ENCODE measurements at regions not wholly inside any gene's neighbourhood (a gene's known extent, or its start where the extent isn't known, plus 50 kb on each side); places are given as distances from the start of the nearest gene placed in this dataset.
A peak's percentile ranks its signal among the peaks of the same experiment; 100 is the strongest.

- TF ChIP-seq CTCF (IDR thresholded peaks at IDR 0.05; ENCODE audit: extremely low read depth, missing control alignments) = no peak
- DNase-seq (ENCODE audit: low spot score) = no peak
Measured at GRCh38 chr3:177995381-177996085, 540.7 kb upstream of the KCNMB2 start.

- peak; percentile 13 for DNase-seq (ENCODE audit: low spot score)
Measured at GRCh38 chr3:178001670-178002101, 534.5 kb upstream of the KCNMB2 start.

GRCh38 chr3:178002113-178002512, 534.1 kb upstream of the KCNMB2 start:
- no peak for DNase-seq (ENCODE audit: low spot score)
- TF ChIP-seq CTCF (IDR thresholded peaks at IDR 0.05; ENCODE audit: extremely low read depth, missing control alignments) = no peak

More at GRCh38 chr3:178001670-178002101, 534.5 kb upstream of the KCNMB2 start:
- TF ChIP-seq CTCF (IDR thresholded peaks at IDR 0.05; ENCODE audit: extremely low read depth, missing control alignments) = no peak

GRCh38 chr3:178003756-178004155, 532.5 kb upstream of the KCNMB2 start:
- DNase-seq (ENCODE audit: low spot score) = no peak
- no peak for TF ChIP-seq CTCF (IDR thresholded peaks at IDR 0.05; ENCODE audit: extremely low read depth, missing control alignments)

- DNase-seq (ENCODE audit: low spot score) = no peak
- TF ChIP-seq CTCF (IDR thresholded peaks at IDR 0.05; ENCODE audit: extremely low read depth, missing control alignments) = no peak
Measured at GRCh38 chr3:178005961-178006360, 530.3 kb upstream of the KCNMB2 start.

GRCh38 chr3:178010306-178010705, 525.9 kb upstream of the KCNMB2 start:
- no peak for DNase-seq (ENCODE audit: low spot score)
- no peak for TF ChIP-seq CTCF (IDR thresholded peaks at IDR 0.05; ENCODE audit: extremely low read depth, missing control alignments)

- TF ChIP-seq CTCF (IDR thresholded peaks at IDR 0.05; ENCODE audit: extremely low read depth, missing control alignments) = no peak
- DNase-seq (ENCODE audit: low spot score) = no peak
Measured at GRCh38 chr3:178019645-178020044, 516.6 kb upstream of the KCNMB2 start.
